ENCODE measurements at regions not wholly inside any gene's neighbourhood (a gene's known extent, or its start where the extent isn't known, plus 50 kb on each side); places are given as distances from the start of the nearest gene placed in this dataset.

DNA sequence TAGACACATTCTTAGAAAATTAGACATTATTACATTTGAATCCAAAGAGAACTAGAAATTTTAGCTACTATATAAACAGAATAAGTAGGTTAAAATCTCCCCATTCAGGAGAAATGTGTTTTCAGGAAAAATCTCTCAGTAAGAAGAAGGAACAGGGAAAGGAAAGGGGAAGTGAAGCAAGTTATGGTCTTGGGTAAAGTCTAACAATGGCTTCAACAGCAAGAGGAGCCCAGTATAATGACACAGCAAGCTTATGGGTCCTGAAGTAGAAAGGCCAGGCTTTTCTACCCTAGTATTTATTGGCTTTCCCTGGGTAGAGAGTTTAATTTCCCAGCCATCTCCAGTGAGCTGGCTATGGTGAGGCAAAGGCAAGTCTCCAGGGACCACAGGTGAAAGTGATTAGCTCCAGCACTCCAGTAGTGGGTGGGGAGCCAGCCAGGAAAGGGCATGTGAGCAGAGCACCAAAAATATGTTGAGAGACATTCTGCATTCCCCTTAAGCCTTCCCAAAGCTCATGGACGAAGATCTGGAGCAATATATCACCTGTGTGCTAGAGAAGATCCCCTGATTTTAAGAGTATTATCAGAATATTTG lies 981.7 kb downstream of the NR2F1-AS1 start:
- DNase-seq, result no peak

DNA sequence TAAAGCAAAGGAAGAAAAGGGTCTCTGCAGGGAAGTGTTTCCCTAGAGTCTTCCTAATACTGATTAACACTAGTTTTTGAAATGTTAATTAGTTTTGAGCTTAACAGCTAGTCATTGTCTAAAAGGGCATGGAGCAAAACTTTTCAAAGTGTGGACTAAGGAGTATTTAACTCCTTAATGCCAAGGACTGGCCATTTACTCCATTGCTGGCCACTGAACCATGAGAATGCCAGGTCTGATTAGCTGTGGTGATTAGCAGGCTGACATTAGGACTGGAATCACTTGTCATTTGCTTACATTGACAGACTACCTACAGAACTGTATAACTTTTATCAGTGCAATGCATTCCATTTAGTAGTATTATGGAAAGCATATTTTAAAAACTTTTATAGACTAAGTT lies 987.0 kb downstream of the NR2F1-AS1 start:
- no peak for DNase-seq

DNA sequence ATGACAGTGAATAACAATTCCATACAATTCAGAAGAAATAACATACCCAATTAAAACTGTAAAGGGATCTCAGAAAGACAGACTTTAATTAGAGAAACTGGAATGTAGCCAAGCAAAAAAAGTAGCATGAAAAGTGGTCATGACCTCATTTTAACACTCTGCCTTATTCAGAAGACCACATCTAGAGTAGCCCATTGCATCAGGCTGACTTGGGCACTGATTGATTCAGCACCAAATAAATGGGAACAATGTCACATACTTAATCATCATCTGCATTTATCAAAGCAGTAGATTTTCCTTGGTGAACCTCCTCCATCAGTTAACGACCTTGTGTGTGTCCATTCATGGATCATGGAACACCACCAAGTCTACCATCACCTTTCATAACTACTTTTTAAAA lies 992.1 kb downstream of the NR2F1-AS1 start:
- no peak for DNase-seq

DNA sequence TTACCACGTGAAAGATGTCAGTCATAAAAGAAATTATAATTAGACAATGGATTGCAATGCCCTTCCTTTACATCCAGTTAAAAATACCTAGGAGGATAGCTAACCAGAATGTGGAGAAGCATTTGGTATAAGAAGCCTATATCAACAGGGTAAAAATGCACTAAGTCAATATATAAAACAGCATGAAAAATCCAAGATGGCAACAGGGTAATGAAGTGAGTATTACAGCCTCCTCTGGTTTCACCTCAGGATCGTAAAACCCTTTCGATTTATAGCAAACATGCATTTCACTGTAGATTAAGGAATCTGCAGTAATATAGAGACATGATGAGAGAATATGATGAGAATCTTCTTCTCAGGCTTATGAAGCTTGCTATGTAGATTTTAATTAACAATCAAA lies 999.3 kb downstream of the NR2F1-AS1 start:
- no peak for DNase-seq

DNA sequence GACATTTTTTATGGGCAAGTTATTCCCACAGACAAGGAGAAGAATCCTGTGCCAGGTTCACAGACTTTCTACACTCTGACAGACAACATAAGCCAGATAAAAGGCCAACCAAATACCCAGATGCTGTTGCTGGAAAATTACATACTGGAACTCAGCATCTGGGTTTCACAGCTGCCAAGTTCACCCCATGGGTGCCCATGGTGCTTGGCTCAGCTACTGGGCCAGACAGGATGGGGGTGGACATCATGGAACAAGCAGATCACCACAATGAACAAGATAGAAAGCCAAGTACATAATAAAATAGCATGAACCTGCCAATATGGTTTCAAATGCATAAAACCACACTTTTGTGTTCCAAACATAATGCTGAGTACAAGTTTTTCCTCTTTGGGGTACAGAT lies 999.8 kb downstream of the NR2F1-AS1 start:
- no peak for DNase-seq

DNA sequence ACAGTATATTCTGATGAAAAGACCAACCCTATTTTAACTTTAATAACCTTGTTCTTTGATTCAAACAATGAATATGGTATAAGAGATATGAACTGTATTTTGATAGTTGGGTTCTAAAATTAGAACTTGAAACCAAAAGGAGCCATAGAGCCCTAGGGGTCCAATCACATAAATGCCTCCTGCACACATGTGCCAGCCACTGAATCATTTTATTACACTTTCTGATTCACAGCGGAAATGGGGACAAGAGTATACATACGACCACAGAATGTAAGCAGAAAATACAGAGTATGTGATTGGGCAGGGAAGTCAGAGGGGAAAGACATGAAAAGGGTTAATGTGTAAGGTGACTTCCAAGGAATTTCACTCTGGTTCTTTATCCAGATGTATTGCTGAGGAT lies 1000.2 kb downstream of the NR2F1-AS1 start:
- DNase-seq, result no peak

DNA sequence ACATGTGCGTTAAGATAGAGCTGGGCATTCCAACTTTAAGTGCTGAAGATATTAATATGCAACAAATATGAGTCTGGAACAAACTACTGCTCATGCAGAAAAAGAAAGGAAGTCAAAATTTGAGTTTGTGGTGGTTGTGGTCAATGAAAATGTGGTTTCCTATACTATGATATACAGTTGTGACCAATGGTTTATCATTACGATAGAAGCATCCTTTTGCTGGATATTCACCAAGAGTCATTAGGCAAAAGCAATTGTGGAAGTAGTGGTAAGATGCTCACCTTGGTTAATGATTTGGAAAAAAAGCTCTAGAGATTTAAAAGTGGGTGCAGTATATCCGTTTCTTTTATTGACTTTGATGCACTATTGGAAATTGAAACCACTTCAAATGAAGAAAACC lies 1007.0 kb downstream of the NR2F1-AS1 start:
- DNase-seq, result no peak

DNA sequence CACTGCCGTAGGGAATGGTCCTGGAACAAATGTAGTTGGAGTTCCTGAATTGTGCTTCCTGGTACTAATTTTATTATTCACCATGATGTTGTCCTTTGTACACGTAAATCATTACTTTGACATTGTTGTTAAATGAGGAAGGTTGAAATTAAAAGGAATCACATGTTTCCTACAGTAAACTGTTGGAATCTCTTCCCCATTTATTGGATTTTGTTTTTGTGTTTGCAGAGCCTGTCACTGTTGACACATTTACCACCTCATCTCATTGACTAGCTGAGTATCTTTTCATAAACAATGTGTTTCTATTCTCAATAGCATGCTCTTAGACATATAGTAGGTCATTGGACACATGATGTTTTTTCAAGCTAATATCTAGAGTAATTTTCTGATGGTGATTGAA lies 1012.5 kb downstream of the NR2F1-AS1 start:
- no peak for DNase-seq

DNA sequence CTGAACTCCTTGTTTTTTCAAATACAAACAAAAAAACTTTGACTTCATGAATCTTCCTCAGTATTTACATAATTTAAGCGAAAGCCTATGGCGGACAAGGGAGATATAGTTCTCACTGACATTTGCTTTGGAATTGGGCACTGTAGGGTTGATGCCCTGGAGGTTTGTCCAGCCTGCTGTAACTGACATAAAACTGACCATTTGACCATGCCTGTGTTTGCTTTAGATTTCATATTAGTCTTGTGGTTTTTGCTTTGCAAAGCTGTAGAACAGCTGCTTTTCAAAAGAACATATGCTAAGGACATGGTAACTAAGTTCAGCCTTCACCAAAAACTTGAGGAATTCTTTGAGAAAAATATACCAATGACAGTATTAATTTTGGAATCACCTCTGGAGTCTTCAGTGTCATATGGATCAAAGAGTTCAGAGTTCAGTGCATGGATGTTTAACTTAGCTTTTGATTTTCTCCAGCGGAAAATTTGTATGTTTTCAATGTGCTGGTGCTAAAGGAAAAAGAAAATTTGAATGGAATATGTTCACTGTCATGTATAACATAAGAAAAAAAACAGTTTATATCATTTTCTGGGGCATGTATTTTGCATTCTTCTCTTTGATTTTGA lies 1013.1 kb downstream of the NR2F1-AS1 start:
- DNase-seq, result no peak

DNA sequence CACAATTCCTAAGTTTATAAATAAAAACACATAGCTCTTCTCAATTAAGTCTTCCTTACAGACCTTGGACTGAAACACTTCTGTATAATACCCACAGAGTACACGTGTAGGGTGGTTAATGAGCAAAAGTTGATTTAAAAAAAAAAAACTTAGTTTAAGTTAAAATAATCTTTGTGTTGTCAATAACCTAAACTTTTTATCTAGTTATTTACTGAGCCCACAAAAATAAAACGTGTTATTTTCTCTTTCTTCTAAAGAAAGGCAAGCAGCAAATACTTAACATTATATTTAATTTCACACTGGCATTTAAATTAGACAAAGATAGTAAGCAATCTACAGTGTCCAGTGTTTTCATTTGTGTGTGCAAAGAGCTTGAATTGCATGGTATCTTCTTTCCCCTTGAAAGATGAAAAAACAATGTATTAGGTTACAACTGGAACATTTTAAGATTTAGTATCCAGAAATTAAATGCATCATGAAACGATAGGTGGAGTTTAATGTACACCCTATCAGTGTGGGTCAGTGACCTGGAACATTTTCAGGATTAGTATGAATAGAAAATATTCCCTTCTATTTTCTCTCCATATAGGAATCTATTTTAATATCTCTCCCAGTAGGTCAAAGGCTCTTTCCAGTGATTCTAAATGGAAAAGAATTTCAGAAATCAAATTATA lies 1014.8 kb downstream of the NR2F1-AS1 start:
- DNase-seq, result no peak

DNA sequence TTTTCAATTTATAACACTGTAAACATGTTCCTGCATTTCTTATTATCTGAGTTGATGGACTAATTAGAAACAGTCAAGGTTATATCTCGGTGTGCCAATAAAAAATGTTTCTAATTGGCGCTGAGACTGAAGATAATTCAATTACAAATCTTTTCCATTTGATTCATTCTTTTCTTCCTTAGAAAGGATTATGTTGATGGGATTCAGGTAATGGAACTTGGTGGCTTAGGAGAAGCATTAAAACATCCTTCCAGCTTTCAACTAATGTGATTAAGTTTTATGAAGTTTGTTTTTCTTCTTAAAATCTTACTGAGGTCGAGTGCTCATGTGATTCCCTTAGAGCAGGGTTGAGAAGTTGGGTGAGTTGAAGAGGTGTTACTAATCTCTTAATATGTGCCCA lies 1015.3 kb downstream of the NR2F1-AS1 start:
- DNase-seq, result no peak

DNA sequence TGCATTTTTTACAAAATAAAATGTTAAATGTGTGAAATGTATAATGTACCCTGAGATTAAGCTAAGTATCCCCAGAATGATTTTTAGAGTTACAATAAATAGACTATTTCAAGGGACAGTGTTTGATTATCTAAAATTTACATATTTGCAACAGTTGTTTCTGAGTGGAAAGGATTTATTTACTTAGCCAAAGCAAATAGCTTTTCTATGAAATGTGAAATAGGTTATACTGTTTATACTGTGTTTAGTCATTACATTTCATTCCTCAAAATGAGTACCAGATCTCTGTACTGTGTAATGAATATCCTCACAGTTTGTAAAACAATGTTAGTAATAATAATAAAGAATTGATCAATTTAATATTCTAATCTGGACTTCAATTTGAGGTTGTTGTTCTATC lies 1019.0 kb downstream of the NR2F1-AS1 start:
- no peak for DNase-seq

DNA sequence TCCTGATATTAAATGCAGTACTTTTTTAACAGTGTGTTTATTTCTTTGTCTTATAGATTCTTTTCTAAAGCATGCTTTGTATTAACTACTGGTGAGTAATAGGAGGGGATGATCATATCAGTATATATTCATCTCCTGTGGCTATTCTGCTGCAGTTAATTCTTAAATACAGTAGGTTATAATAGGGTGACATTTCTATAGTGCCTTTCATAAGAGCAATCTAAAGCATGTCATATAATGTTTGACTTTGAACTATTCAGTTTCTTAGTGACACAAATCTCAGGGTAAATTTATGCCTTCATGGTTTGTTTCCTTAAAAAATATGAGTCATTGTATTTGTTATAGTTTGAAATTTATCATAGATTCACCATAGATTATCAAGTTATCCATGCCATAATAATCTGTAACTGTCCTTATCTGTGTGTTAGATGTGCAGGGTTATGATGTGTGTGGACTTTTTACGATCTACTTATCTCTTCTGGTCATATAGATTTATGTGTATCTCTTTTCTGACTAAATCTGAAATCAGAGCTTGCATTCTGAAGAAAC lies 1019.5 kb downstream of the NR2F1-AS1 start:
- DNase-seq, result no peak

DNA sequence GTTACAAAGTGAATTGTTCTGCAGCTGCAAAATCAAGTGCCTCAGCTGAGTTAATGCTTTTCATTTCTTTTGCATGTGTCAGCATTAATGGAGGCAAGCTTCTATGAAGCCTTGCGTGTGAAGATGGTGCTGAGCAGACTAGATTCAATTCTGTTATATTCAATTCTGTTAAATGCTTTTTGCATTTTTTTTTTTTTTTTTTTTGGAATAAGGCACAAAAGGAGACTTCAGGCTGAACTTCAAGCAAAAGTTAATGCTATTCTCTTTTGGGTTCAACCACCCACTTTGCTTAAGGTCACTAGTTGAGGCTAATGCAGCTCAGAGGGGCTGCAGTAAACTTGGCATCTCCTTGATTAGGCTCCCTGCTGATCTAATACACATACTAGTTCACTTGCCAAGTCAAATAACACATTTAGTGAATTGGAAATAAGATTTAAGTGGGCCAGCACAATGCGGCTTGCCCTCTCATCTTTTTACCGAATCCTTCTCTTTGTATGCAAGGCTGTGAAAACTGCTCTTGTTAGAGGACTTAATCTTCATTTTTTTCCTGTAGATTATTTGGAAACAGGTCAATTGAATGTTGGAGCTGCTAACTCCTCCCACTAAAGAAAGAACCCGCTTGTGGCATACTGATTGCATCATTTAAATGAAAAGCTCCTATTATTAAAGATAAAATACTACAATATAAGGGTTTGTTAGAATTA lies 1020.2 kb downstream of the NR2F1-AS1 start:
- DNase-seq, result no peak

DNA sequence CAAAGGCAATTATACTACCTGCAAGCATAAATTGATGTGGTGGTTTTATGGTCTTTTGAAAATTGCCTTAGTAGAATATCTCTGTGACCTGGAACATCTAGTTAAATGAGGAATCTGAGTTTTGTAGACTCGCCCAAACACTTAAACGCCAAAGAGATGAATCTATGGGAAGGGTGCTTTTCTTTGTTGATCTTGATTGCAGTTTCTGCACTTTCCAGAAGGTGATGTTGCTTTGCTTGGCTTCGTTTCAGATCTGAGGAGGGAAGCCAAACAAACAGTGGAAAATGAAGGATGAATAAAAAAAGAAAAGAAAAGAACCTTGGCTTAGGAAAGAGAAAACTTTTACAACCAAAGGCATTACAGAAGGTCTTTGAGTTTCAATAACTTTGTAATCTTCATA lies 1021.2 kb downstream of the NR2F1-AS1 start:
- DNase-seq, result no peak

DNA sequence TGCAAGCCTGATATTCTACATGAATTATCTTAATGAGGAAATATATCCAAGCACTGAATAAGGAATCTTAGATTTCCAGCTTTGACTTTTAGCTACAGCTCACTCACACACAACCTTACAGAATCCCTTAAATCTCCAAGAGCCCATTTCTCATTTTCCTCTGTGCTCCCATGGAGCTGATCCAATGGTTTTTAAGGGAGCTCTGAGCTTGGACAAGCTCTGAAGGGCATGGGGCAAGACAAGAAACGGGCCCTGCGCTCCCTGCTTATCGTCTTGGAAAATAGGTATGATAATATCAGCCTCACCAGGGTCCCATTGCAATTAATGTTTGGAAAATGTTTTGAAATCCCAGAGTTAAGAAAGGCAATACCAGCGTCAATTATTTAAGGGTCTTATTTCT lies 1021.7 kb downstream of the NR2F1-AS1 start:
- no peak for DNase-seq

DNA sequence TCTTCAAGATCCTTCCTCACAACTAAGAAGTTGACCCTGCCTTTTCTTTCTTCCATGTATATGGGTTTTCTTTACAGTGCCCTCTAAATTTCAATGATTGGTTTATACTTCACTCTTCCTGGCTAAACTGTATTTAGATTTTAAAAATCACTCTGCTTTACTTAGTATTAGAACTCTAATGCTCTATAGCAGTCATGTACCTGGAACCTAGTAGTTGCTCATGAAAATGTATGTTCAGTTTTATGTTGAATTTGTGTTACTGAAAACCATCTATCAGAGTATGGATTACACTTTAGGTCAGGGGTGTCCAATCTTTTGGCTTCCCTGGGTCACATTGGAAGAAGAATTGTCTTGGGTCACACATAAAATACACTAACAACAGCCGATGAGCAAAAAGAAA lies 1024.3 kb downstream of the NR2F1-AS1 start:
- DNase-seq, result no peak

DNA sequence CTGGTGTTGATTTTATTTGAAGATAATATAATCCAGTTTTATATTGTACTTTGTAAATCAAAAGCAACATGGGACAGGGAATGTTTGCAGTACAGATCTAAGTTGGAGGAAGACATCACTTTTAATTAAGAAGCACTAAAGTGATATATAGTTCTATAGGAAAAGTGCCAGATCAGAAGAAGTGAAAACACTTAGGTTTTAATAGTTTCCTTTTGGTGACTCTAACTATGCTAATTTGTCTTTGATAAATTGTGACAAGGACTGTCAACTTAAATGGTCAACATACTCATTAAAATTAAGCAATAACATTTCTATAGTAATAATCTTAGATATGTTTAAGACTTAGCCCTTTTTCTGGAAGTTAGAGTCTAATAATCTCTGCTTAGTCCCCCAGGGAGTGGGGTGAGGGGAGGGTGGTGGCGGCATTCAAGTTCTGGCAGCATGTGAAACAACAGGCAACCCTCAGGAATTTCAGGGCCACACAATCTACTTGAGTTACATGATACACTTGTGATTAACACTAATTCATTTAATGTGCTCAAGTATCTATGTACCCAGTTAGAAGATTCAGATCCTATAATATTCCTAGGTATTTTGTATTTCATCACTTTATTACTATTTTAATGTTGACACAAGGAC lies 1026.5 kb downstream of the NR2F1-AS1 start:
- DNase-seq, result no peak

DNA sequence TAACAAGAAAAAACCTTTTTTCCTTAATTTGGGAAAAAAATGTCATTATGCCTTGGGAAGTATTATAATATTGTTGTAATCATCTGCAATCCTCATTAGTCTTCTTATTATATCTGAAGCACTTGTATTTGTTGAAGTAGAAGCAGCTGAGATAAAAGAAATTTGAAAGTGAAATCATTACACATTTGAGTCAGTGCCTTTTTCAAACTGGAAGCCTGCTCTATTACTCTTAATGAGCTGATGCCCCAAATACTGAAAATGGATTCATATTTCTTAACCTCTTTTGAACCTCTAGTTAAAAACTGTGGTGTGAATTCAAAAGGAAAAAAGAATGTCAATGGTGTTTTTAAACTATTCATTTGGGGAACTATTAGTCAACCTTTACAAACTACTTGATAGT lies 1027.7 kb downstream of the NR2F1-AS1 start:
- DNase-seq, result no peak

DNA sequence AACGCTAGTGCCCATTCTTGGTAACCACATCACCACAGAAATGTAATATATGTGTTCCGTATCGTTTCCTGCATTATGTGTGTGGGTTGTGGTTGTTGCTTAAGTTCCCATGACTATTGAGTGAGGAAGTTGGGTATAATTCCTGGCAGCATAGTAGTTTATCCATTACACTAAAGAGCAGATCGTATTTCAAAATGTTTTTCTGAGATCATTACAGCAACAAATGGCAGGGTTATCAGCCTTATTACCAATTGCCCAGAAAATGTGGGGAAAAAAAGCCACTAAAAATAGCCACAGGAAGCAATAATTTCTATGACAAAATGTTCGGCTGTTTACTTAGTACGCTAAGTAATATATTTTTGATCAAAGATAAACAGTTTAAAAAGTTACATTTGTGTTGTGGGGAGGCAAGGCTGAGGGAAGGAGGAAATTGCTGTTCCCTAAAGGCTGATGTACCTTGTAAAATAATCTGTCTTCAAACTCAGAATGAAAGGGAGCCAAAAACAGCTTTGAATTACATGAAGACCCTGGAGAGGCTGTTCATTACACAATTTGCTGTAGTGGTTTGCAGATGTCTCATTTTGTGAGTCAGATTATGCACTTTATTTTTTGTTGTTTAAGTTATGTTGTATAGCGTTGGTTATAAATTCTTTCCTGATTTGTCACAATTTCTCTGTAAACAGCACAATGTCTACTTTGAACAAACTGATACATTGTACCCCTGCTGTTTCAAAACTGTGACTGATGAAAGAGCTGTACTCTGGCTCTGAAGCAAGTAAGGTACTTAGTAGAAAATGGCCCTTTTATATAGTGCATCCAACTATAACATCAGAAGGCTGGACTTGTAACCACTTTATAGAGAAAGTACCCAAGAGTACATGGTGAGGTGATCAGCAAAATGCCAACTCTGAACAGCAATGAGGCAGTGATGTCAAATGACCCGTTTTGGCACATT lies 1028.5 kb downstream of the NR2F1-AS1 start:
- DNase-seq, result no peak

DNA sequence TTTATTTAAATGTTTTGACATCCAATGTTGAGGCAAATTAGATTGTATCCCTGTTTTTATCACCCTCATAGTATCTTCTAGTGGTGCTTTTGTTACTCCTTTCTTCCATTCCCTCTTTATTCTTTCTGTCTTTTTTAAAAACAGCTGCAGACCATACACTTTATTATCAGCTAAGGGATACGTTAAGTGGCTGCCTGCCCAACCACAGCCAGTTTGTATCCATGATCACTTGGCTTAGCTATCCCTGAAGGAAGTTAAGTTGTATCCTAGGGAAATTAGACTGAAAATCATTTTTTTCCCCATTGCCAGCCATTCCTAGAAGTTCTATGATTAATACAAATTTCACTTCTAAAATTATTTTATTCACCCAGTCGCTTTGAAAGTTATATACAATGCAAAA lies 1032.7 kb downstream of the NR2F1-AS1 start:
- no peak for DNase-seq

DNA sequence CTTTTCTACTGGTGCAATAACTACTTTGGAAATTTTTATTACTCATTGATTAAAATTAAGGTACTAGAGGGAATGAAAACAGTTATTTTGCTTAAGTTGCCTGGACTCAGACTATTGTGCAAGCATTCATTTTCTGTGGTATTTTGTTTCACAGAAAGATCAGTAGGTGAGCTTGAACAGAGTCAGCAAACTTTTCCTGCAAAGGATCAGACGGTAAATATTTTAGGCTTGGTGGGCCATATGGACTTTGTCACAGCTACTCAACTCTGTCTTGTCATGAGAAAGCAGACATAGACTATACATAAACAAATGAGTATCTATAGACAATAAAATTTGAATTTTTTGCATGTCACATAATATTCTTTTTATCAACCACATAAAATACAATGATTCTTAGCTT lies 1036.4 kb downstream of the NR2F1-AS1 start:
- DNase-seq, result no peak
